Panc1 (cell line): ENCODE measurements at regions not wholly inside any gene's neighbourhood (a gene's known extent, or its start where the extent isn't known, plus 50 kb on each side); places are given as distances from the start of the nearest gene placed in this dataset.

ENCODE experiments used
- ATAC-seq: fragments of 200-7000 bp; cut with Tn5 transposase; 2 replicates; pipeline ENCODE4 v1.9.1; 2020; ENCODE audit warnings: mild to moderate bottlenecking, moderate library complexity
- BruUV-seq: library from RNA; stranded (reverse); fragments of 400-500 nt; replicated peaks from 2 replicates; lab custom pipeline; 2021; lab: Mats Ljungman, UMichigan
- CTCF ChIA-PET: fragments of 300-600 bp; sonication (Branson Sonifier 250); formaldehyde crosslinking; loops from one replicate; lab custom pipeline; 2022; ENCODE audit warnings: antibody characterized with exemption; lab: Charles Lee
- POLR2A ChIA-PET: fragments of 300-600 bp; sonication (Branson Sonifier 250); formaldehyde crosslinking; loops from one replicate; lab custom pipeline; 2022; ENCODE audit warnings: antibody characterized with exemption; lab: Charles Lee
- DNase-seq: peaks from one replicate; pipeline ENCODE4 v3.0.0-alpha.2; 2010; ENCODE audit warnings: low read depth, low spot score
- H3K27ac ChIP-seq: 2 replicates; pipeline ENCODE4 v1.5.1; 2011; ENCODE audit warnings: mild to moderate bottlenecking, low read length, inconsistent platforms
- H3K27me3 ChIP-seq: fragments of 200-500 bp; sonication (Bioruptor generic); 2 replicates; pipeline ENCODE4 v1.6.0; 2014; ENCODE audit warnings: low read length, inconsistent platforms; ENCODE audit not compliant: control insufficient read depth, insufficient read depth
- H3K36me3 ChIP-seq: fragments of 200-500 bp; sonication (Bioruptor generic); 2 replicates; pipeline ENCODE4 v1.5.1; 2014; ENCODE audit warnings: inconsistent platforms, mild to moderate bottlenecking, low read length, moderate library complexity; ENCODE audit not compliant: control insufficient read depth, insufficient read depth
- H3K4me1 ChIP-seq: 2 replicates; pipeline ENCODE4 v1.5.1; 2011; ENCODE audit warnings: inconsistent platforms, mild to moderate bottlenecking, low read length, moderate library complexity; ENCODE audit not compliant: control insufficient read depth, insufficient read depth
- H3K4me3 ChIP-seq, 2 experiments: 2 replicates each; pipeline ENCODE4 v1.5.1; 2011 to 2012; ENCODE audit warnings: low read depth in 2 of 2, low read length in 2 of 2, mild to moderate bottlenecking in 2 of 2, inconsistent platforms in 1 of 2, moderate library complexity in 1 of 2
- H3K9me3 ChIP-seq: fragments of 200-500 bp; sonication (Bioruptor generic); 2 replicates; pipeline ENCODE4 v1.5.1; 2014; ENCODE audit warnings: low read depth, mild to moderate bottlenecking, inconsistent platforms, low read length, moderate library complexity; ENCODE audit not compliant: control insufficient read depth, insufficient read depth
- POLR2AphosphoS5 ChIP-seq: IDR thresholded peaks from 2 replicates; pipeline ENCODE4 v1.6.1; 2012; ENCODE audit warnings: mild to moderate bottlenecking, low read depth, low read length, moderate library complexity
- SIN3A ChIP-seq: IDR thresholded peaks from 2 replicates; pipeline ENCODE4 v1.6.1; 2012; ENCODE audit warnings: low read depth, mild to moderate bottlenecking, low read length, moderate library complexity, borderline replicate concordance; ENCODE audit not compliant: insufficient read depth
- TCF7L2 ChIP-seq: IDR thresholded peaks from 2 replicates; pipeline ENCODE4 v1.6.1; 2011; ENCODE audit warnings: mild to moderate bottlenecking, low read depth, low read length, inconsistent platforms
- in situ Hi-C: cut with HindIII; loops from 2 replicates; pipeline ENCODE4 v1.10.0; 2016; ENCODE audit warnings: low sequenced_read_pairs, low pct_unique_long_range_greater_than_20kb
- intact Hi-C: fragments of 100-400 bp; cut with micrococcal nuclease; formaldehyde crosslinking; loops from one replicate; pipeline ENCODE4 v1.10.0; 2022; ENCODE audit not compliant: unreplicated experiment
- TF ChIP-seq, protein P1 (sequence below), 2 experiments: IDR thresholded peaks; 2 replicates each; pipeline ENCODE4 v1.6.1; 2011 to 2012; ENCODE audit warnings: low read depth in 2 of 2, control low read depth in 1 of 2, low read length in 1 of 2, mild to moderate bottlenecking in 1 of 2, moderate library complexity in 1 of 2; ENCODE audit not compliant: insufficient read depth in 1 of 2
- TF ChIP-seq, protein P2 (sequence below): fragments of 450-650 bp; IDR thresholded peaks from 2 replicates; pipeline ENCODE4 v1.5.1; 2017; ENCODE audit warnings: mild to moderate bottlenecking

DNA sequence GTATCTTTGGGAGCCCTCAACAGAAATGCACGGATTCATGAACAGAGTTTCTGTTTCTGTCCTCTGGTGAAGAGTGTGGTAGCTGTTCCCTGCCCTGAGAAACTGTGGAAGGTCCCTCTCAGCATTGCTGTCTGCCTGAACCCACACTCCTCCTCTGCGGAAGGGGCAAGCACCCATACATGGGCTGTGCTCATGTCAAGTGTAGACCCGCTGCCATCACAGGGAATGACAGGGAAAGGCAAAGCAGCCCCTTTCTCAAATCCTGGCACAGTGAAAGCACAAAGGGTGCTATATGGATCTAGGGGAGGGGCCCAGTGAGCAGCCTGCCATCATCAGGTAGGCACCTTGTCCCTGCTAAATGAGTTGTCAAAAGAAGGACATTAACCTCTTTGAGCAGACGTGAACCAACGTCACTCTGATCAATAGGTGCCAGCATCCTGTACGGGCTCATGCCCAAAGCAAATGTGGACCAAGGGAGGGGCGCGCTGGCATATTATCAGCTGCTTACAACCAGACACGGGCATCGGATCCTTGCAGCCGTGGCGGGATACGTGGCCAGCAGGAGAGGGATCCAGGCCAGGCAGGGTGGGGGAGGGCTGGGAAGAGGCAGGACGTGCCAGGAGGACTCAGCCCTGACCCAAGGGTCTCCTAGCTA is 231.2 kb upstream of the PMEPA1 start:
- Histone ChIP-seq H3K36me3 (no peaks in the 10 kb centered on the region), H3K4me1 (no peaks in the 10 kb centered on the region), H3K9me3 (no peaks in the 10 kb centered on the region), H3K4me3 (no peak overlapping the region), H3K27ac (no peak overlapping the region), H3K27me3 (no peaks in the 10 kb centered on the region)
- intact Hi-C loops = no loop called here
- in situ Hi-C loops = no loop called here
- TF ChIP-seq TCF7L2 (no peak), SIN3A (no peak), POLR2AphosphoS5 (no peak)
- TF ChIP-seq, protein P1, sequence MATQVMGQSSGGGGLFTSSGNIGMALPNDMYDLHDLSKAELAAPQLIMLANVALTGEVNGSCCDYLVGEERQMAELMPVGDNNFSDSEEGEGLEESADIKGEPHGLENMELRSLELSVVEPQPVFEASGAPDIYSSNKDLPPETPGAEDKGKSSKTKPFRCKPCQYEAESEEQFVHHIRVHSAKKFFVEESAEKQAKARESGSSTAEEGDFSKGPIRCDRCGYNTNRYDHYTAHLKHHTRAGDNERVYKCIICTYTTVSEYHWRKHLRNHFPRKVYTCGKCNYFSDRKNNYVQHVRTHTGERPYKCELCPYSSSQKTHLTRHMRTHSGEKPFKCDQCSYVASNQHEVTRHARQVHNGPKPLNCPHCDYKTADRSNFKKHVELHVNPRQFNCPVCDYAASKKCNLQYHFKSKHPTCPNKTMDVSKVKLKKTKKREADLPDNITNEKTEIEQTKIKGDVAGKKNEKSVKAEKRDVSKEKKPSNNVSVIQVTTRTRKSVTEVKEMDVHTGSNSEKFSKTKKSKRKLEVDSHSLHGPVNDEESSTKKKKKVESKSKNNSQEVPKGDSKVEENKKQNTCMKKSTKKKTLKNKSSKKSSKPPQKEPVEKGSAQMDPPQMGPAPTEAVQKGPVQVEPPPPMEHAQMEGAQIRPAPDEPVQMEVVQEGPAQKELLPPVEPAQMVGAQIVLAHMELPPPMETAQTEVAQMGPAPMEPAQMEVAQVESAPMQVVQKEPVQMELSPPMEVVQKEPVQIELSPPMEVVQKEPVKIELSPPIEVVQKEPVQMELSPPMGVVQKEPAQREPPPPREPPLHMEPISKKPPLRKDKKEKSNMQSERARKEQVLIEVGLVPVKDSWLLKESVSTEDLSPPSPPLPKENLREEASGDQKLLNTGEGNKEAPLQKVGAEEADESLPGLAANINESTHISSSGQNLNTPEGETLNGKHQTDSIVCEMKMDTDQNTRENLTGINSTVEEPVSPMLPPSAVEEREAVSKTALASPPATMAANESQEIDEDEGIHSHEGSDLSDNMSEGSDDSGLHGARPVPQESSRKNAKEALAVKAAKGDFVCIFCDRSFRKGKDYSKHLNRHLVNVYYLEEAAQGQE (IDR thresholded peaks at IDR 0.05; ENCODE audit: insufficient read depth in 1 of 2, low read depth in 2 of 2, low read length in 1 of 2) = no peak
- TF ChIP-seq, protein P2, sequence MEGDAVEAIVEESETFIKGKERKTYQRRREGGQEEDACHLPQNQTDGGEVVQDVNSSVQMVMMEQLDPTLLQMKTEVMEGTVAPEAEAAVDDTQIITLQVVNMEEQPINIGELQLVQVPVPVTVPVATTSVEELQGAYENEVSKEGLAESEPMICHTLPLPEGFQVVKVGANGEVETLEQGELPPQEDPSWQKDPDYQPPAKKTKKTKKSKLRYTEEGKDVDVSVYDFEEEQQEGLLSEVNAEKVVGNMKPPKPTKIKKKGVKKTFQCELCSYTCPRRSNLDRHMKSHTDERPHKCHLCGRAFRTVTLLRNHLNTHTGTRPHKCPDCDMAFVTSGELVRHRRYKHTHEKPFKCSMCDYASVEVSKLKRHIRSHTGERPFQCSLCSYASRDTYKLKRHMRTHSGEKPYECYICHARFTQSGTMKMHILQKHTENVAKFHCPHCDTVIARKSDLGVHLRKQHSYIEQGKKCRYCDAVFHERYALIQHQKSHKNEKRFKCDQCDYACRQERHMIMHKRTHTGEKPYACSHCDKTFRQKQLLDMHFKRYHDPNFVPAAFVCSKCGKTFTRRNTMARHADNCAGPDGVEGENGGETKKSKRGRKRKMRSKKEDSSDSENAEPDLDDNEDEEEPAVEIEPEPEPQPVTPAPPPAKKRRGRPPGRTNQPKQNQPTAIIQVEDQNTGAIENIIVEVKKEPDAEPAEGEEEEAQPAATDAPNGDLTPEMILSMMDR = no peak
- DNase-seq = no peak
- CTCF ChIA-PET = no interaction called here
- no TSS peak for BruUV-seq
- no peak for ATAC-seq
- POLR2A ChIA-PET = no interaction called here

DNA sequence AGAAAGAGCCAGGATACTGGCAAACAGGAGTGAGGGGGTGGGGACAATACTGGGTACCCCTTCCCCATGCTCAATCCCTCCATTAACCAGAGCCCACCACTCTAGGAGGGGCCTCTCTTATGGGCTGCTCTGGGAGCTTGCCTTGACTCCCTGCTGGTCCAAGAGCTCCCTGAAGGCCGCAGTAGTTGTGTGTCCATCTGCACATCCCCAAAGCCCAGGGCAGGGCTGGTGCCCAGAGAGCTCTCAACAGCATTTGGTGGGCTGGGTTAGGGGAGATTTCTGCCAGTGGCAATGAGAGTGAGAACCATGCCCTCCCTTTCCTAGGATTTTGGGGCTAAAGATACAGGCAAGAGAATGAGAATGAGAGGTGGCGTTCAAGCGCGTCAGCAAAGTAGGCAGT is 230.6 kb upstream of the PMEPA1 start:
- Histone ChIP-seq H3K36me3 (no peaks in the 10 kb centered on the region), H3K4me1 (no peaks in the 10 kb centered on the region), H3K9me3 (no peaks in the 10 kb centered on the region), H3K27ac (no peak overlapping the region), H3K27me3 (no peaks in the 10 kb centered on the region), H3K4me3 (no peak overlapping the region)
- TF ChIP-seq, protein P1 (IDR thresholded peaks at IDR 0.05; ENCODE audit: insufficient read depth in 1 of 2, low read depth in 2 of 2, low read length in 1 of 2) = no peak
- no peak for TF ChIP-seq TCF7L2
- TF ChIP-seq, protein P2 = no peak
- no peak for TF ChIP-seq POLR2AphosphoS5
- TF ChIP-seq SIN3A = no peak
- CTCF ChIA-PET = no interaction called here
- DNase-seq = no peak
- POLR2A ChIA-PET = no interaction called here
- in situ Hi-C loops (no loop called here), intact Hi-C loops (no loop called here)
- BruUV-seq = no TSS peak
- no peak for ATAC-seq
